ENCODE measurements at regions not wholly inside any gene's neighbourhood (a gene's known extent, or its start where the extent isn't known, plus 50 kb on each side); places are given as distances from the start of the nearest gene placed in this dataset.
A peak's percentile ranks its signal among the peaks of the same experiment; 100 is the strongest.

DNA sequence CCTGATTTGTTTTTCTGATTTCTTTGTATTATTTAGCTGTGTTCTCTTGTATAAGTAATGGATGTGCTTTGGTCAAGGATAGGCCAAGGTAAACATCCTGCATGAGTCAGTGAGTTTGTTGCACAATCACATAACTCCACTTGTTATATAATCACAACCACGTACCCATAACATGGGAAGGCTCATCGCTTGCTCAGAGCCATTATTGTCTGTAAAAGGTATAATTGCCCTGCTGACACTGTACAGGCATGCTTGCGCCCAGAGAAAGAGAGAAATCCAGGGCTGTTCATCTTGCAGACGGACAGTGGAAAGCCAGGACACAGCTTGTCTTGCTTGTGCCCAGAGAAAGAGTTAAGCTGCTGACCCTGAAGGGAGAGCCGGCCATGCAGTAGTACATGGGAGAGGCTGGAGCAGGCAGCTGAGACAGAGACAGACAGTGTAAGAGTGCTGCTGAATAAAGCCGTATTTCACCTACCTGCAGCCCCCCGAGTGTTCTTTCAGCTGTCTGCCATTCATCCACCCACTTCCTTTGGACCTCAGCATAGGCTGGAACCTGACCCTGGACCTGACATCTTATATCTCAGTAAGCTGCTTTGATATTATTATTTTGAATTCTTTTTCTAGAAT, 174.7 kb upstream of the DAAM1 start (continued):
- TF ChIP-seq, protein P1, sequence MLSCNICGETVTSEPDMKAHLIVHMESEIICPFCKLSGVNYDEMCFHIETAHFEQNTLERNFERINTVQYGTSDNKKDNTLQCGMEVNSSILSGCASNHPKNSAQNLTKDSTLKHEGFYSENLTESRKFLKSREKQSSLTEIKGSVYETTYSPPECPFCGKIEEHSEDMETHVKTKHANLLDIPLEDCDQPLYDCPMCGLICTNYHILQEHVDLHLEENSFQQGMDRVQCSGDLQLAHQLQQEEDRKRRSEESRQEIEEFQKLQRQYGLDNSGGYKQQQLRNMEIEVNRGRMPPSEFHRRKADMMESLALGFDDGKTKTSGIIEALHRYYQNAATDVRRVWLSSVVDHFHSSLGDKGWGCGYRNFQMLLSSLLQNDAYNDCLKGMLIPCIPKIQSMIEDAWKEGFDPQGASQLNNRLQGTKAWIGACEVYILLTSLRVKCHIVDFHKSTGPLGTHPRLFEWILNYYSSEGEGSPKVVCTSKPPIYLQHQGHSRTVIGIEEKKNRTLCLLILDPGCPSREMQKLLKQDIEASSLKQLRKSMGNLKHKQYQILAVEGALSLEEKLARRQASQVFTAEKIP (CRISPR knock-in tag; IDR thresholded peaks at IDR 0.05; ENCODE audit: borderline replicate concordance), result no peak
- TF ChIP-seq MXD4 (CRISPR knock-in tag; IDR thresholded peaks at IDR 0.05) (0 out of 2 replicates have a peak, but pooled peaks have one; percentile 20), KDM1A (CRISPR knock-in tag; IDR thresholded peaks at IDR 0.05) (peak; percentile 96; the same call in 1 of the 2 replicates), ZNF430 (CRISPR knock-in tag; IDR thresholded peaks at IDR 0.05) (no peak), ZNF609 (CRISPR knock-in tag; IDR thresholded peaks at IDR 0.05; ENCODE audit: borderline replicate concordance) (no peak), RFX5 (IDR thresholded peaks at IDR 0.05; ENCODE audit: low read depth, low read length) (no peak), NFKBIZ (CRISPR knock-in tag; IDR thresholded peaks at IDR 0.05) (no peak), POLR2G (IDR thresholded peaks at IDR 0.05; ENCODE audit: low read depth, low read length) (no peak), CBX1 (IDR thresholded peaks at IDR 0.05; ENCODE audit: low read depth) (no peak), ZNF382 (CRISPR knock-in tag; IDR thresholded peaks at IDR 0.05; ENCODE audit: borderline replicate concordance) (no peak), TOE1 (CRISPR knock-in tag; IDR thresholded peaks at IDR 0.05) (no peak), HNF4G (IDR thresholded peaks at IDR 0.05; ENCODE audit: borderline replicate concordance, low read depth, low read length) (0 out of 2 replicates have a peak, but pooled peaks have one; percentile 45), HNF4G (CRISPR knock-in tag; IDR thresholded peaks at IDR 0.05; ENCODE audit: borderline replicate concordance, low read depth) (0 out of 2 replicates have a peak, but pooled peaks have one; percentile 36), ZSCAN22 (CRISPR knock-in tag; IDR thresholded peaks at IDR 0.05) (no peak), ZNF772 (CRISPR knock-in tag; IDR thresholded peaks at IDR 0.05) (no peak), KLF6 (CRISPR knock-in tag; IDR thresholded peaks at IDR 0.05) (no peak), TARDBP (CRISPR knock-in tag; IDR thresholded peaks at IDR 0.05) (0 out of 2 replicates have a peak, but pooled peaks have one; percentile 60)
- TF ChIP-seq, protein P2, sequence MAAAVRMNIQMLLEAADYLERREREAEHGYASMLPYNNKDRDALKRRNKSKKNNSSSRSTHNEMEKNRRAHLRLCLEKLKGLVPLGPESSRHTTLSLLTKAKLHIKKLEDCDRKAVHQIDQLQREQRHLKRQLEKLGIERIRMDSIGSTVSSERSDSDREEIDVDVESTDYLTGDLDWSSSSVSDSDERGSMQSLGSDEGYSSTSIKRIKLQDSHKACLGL (CRISPR knock-in tag; IDR thresholded peaks at IDR 0.05), result no peak
- TF ChIP-seq, protein P3, sequence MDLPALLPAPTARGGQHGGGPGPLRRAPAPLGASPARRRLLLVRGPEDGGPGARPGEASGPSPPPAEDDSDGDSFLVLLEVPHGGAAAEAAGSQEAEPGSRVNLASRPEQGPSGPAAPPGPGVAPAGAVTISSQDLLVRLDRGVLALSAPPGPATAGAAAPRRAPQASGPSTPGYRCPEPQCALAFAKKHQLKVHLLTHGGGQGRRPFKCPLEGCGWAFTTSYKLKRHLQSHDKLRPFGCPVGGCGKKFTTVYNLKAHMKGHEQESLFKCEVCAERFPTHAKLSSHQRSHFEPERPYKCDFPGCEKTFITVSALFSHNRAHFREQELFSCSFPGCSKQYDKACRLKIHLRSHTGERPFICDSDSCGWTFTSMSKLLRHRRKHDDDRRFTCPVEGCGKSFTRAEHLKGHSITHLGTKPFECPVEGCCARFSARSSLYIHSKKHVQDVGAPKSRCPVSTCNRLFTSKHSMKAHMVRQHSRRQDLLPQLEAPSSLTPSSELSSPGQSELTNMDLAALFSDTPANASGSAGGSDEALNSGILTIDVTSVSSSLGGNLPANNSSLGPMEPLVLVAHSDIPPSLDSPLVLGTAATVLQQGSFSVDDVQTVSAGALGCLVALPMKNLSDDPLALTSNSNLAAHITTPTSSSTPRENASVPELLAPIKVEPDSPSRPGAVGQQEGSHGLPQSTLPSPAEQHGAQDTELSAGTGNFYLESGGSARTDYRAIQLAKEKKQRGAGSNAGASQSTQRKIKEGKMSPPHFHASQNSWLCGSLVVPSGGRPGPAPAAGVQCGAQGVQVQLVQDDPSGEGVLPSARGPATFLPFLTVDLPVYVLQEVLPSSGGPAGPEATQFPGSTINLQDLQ (CRISPR knock-in tag; IDR thresholded peaks at IDR 0.05), result no peak
- TF ChIP-seq, protein P4, sequence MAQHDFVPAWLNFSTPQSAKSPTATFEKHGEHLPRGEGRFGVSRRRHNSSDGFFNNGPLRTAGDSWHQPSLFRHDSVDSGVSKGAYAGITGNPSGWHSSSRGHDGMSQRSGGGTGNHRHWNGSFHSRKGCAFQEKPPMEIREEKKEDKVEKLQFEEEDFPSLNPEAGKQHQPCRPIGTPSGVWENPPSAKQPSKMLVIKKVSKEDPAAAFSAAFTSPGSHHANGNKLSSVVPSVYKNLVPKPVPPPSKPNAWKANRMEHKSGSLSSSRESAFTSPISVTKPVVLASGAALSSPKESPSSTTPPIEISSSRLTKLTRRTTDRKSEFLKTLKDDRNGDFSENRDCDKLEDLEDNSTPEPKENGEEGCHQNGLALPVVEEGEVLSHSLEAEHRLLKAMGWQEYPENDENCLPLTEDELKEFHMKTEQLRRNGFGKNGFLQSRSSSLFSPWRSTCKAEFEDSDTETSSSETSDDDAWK (CRISPR knock-in tag; IDR thresholded peaks at IDR 0.05), result no peak

Measured in HepG2 (cell line).